ENCODE measurements at regions not wholly inside any gene's neighbourhood (a gene's known extent, or its start where the extent isn't known, plus 50 kb on each side); places are given as distances from the start of the nearest gene placed in this dataset.

- H3K4me1 ChIP-seq (ENCODE audit: control insufficient read depth in 1 of 2, insufficient read depth in 2 of 2, low read length in 2 of 2) = no peaks in the 10 kb centered on the region
- no peaks in the 10 kb centered on the region for H3K9me3 ChIP-seq (ENCODE audit: control insufficient read depth in 1 of 2, low read length in 2 of 2)
- no peak overlapping the region for H3K4me3 ChIP-seq (ENCODE audit: low read depth in 1 of 2, low read length in 2 of 2)
- H3K36me3 ChIP-seq (ENCODE audit: control insufficient read depth in 1 of 2, insufficient read depth in 2 of 2, low read length in 2 of 2) = no peaks in the 10 kb centered on the region
- no peak overlapping the region for H3K9ac ChIP-seq (ENCODE audit: low read depth in 1 of 2, low read length in 2 of 2)
- H3K27me3 ChIP-seq (ENCODE audit: control insufficient read depth in 1 of 2, insufficient read depth in 2 of 2, low read length in 2 of 2) = peaks cover 3 to 4% of the 10 kb centered on the region in 2 donors
- H3K27ac ChIP-seq (ENCODE audit: low read depth, low read length) = no peak overlapping the region
Measured at GRCh38 chr6:40340957-40341356, 246.2 kb downstream of the LRFN2 start.

- Histone ChIP-seq H3K4me1 (ENCODE audit: control insufficient read depth in 1 of 2, insufficient read depth in 2 of 2, low read length in 2 of 2) (no peaks in the 10 kb centered on the region), H3K9ac (ENCODE audit: low read depth in 1 of 2, low read length in 2 of 2) (no peak overlapping the region), H3K36me3 (ENCODE audit: control insufficient read depth in 1 of 2, insufficient read depth in 2 of 2, low read length in 2 of 2) (no peaks in the 10 kb centered on the region), H3K27ac (ENCODE audit: low read depth, low read length) (no peak overlapping the region), H3K9me3 (ENCODE audit: control insufficient read depth in 1 of 2, low read length in 2 of 2) (no peaks in the 10 kb centered on the region), H3K4me3 (ENCODE audit: low read depth in 1 of 2, low read length in 2 of 2) (no peak overlapping the region), H3K27me3 (ENCODE audit: control insufficient read depth in 1 of 2, insufficient read depth in 2 of 2, low read length in 2 of 2) (peaks cover 3 to 4% of the 10 kb centered on the region in 2 donors)
Measured at GRCh38 chr6:40340196-40340595, 247.0 kb downstream of the LRFN2 start.

- H3K9me3 ChIP-seq (ENCODE audit: control insufficient read depth in 1 of 2, low read length in 2 of 2) = no peaks in the 10 kb centered on the region
- H3K27me3 ChIP-seq (ENCODE audit: control insufficient read depth in 1 of 2, insufficient read depth in 2 of 2, low read length in 2 of 2) = peaks cover 3 to 4% of the 10 kb centered on the region in 2 donors
- H3K9ac ChIP-seq (ENCODE audit: low read depth in 1 of 2, low read length in 2 of 2) = no peak overlapping the region
- H3K36me3 ChIP-seq (ENCODE audit: control insufficient read depth in 1 of 2, insufficient read depth in 2 of 2, low read length in 2 of 2) = no peaks in the 10 kb centered on the region
- no peaks in the 10 kb centered on the region for H3K4me1 ChIP-seq (ENCODE audit: control insufficient read depth in 1 of 2, insufficient read depth in 2 of 2, low read length in 2 of 2)
- no peak overlapping the region for H3K27ac ChIP-seq (ENCODE audit: low read depth, low read length)
- H3K4me3 ChIP-seq (ENCODE audit: low read depth in 1 of 2, low read length in 2 of 2) = no peak overlapping the region
Measured at GRCh38 chr6:40338306-40338705, 248.9 kb downstream of the LRFN2 start.

- Histone ChIP-seq H3K27me3 (ENCODE audit: control insufficient read depth in 1 of 2, insufficient read depth in 2 of 2, low read length in 2 of 2) (peaks cover 3 to 4% of the 10 kb centered on the region in 2 donors), H3K9ac (ENCODE audit: low read depth in 1 of 2, low read length in 2 of 2) (no peak overlapping the region), H3K27ac (ENCODE audit: low read depth, low read length) (no peak overlapping the region), H3K4me1 (ENCODE audit: control insufficient read depth in 1 of 2, insufficient read depth in 2 of 2, low read length in 2 of 2) (no peaks in the 10 kb centered on the region), H3K4me3 (ENCODE audit: low read depth in 1 of 2, low read length in 2 of 2) (no peak overlapping the region), H3K9me3 (ENCODE audit: control insufficient read depth in 1 of 2, low read length in 2 of 2) (no peaks in the 10 kb centered on the region), H3K36me3 (ENCODE audit: control insufficient read depth in 1 of 2, insufficient read depth in 2 of 2, low read length in 2 of 2) (no peaks in the 10 kb centered on the region)
Measured at GRCh38 chr6:40336940-40337760, 250.0 kb downstream of the LRFN2 start.

- Histone ChIP-seq H3K27ac (ENCODE audit: low read depth, low read length) (no peak overlapping the region), H3K4me1 (ENCODE audit: control insufficient read depth in 1 of 2, insufficient read depth in 2 of 2, low read length in 2 of 2) (no peaks in the 10 kb centered on the region), H3K4me3 (ENCODE audit: low read depth in 1 of 2, low read length in 2 of 2) (no peak overlapping the region), H3K27me3 (ENCODE audit: control insufficient read depth in 1 of 2, insufficient read depth in 2 of 2, low read length in 2 of 2) (peaks cover 3 to 4% of the 10 kb centered on the region in 2 donors), H3K9me3 (ENCODE audit: control insufficient read depth in 1 of 2, low read length in 2 of 2) (no peaks in the 10 kb centered on the region), H3K9ac (ENCODE audit: low read depth in 1 of 2, low read length in 2 of 2) (no peak overlapping the region), H3K36me3 (ENCODE audit: control insufficient read depth in 1 of 2, insufficient read depth in 2 of 2, low read length in 2 of 2) (no peaks in the 10 kb centered on the region)
Measured at GRCh38 chr6:40336296-40336695, 250.9 kb downstream of the LRFN2 start.

- no peaks in the 10 kb centered on the region for H3K4me1 ChIP-seq (ENCODE audit: control insufficient read depth in 1 of 2, insufficient read depth in 2 of 2, low read length in 2 of 2)
- no peaks in the 10 kb centered on the region for H3K36me3 ChIP-seq (ENCODE audit: control insufficient read depth in 1 of 2, insufficient read depth in 2 of 2, low read length in 2 of 2)
- peaks cover 3 to 4% of the 10 kb centered on the region in 2 donors for H3K27me3 ChIP-seq (ENCODE audit: control insufficient read depth in 1 of 2, insufficient read depth in 2 of 2, low read length in 2 of 2)
- H3K4me3 ChIP-seq (ENCODE audit: low read depth in 1 of 2, low read length in 2 of 2) = no peak overlapping the region
- H3K9ac ChIP-seq (ENCODE audit: low read depth in 1 of 2, low read length in 2 of 2) = no peak overlapping the region
- H3K27ac ChIP-seq (ENCODE audit: low read depth, low read length) = no peak overlapping the region
- H3K9me3 ChIP-seq (ENCODE audit: control insufficient read depth in 1 of 2, low read length in 2 of 2) = no peaks in the 10 kb centered on the region
Measured at GRCh38 chr6:40334496-40335270, 252.5 kb downstream of the LRFN2 start.

- Histone ChIP-seq H3K27me3 (ENCODE audit: control insufficient read depth in 1 of 2, insufficient read depth in 2 of 2, low read length in 2 of 2) (no peaks in the 10 kb centered on the region), H3K36me3 (ENCODE audit: control insufficient read depth in 1 of 2, insufficient read depth in 2 of 2, low read length in 2 of 2) (no peaks in the 10 kb centered on the region), H3K9me3 (ENCODE audit: control insufficient read depth in 1 of 2, low read length in 2 of 2) (no peaks in the 10 kb centered on the region), H3K4me3 (ENCODE audit: low read depth in 1 of 2, low read length in 2 of 2) (no peak overlapping the region), H3K9ac (ENCODE audit: low read depth in 1 of 2, low read length in 2 of 2) (no peak overlapping the region), H3K4me1 (ENCODE audit: control insufficient read depth in 1 of 2, insufficient read depth in 2 of 2, low read length in 2 of 2) (no peaks in the 10 kb centered on the region), H3K27ac (ENCODE audit: low read depth, low read length) (no peak overlapping the region)
Measured at GRCh38 chr6:40331545-40331944, 255.6 kb downstream of the LRFN2 start.

- Histone ChIP-seq H3K27ac (ENCODE audit: low read depth, low read length) (no peak overlapping the region), H3K36me3 (ENCODE audit: control insufficient read depth in 1 of 2, insufficient read depth in 2 of 2, low read length in 2 of 2) (no peaks in the 10 kb centered on the region), H3K9ac (ENCODE audit: low read depth in 1 of 2, low read length in 2 of 2) (no peak overlapping the region), H3K4me1 (ENCODE audit: control insufficient read depth in 1 of 2, insufficient read depth in 2 of 2, low read length in 2 of 2) (no peaks in the 10 kb centered on the region), H3K4me3 (ENCODE audit: low read depth in 1 of 2, low read length in 2 of 2) (no peak overlapping the region), H3K27me3 (ENCODE audit: control insufficient read depth in 1 of 2, insufficient read depth in 2 of 2, low read length in 2 of 2) (no peaks in the 10 kb centered on the region), H3K9me3 (ENCODE audit: control insufficient read depth in 1 of 2, low read length in 2 of 2) (no peaks in the 10 kb centered on the region)
Measured at GRCh38 chr6:40330301-40330721, 256.9 kb downstream of the LRFN2 start.

GRCh38 chr6:40328986-40329545, 258.1 kb downstream of the LRFN2 start:
- H3K4me3 ChIP-seq (ENCODE audit: low read depth in 1 of 2, low read length in 2 of 2) = no peak overlapping the region
- H3K9me3 ChIP-seq (ENCODE audit: control insufficient read depth in 1 of 2, low read length in 2 of 2) = no peaks in the 10 kb centered on the region
- H3K27me3 ChIP-seq (ENCODE audit: control insufficient read depth in 1 of 2, insufficient read depth in 2 of 2, low read length in 2 of 2) = no peaks in the 10 kb centered on the region
- H3K27ac ChIP-seq (ENCODE audit: low read depth, low read length) = no peak overlapping the region
- no peaks in the 10 kb centered on the region for H3K36me3 ChIP-seq (ENCODE audit: control insufficient read depth in 1 of 2, insufficient read depth in 2 of 2, low read length in 2 of 2)
- H3K9ac ChIP-seq (ENCODE audit: low read depth in 1 of 2, low read length in 2 of 2) = no peak overlapping the region
- H3K4me1 ChIP-seq (ENCODE audit: control insufficient read depth in 1 of 2, insufficient read depth in 2 of 2, low read length in 2 of 2) = no peaks in the 10 kb centered on the region

GRCh38 chr6:40328386-40328985, 258.7 kb downstream of the LRFN2 start:
- no peaks in the 10 kb centered on the region for H3K9me3 ChIP-seq (ENCODE audit: control insufficient read depth in 1 of 2, low read length in 2 of 2)
- no peak overlapping the region for H3K27ac ChIP-seq (ENCODE audit: low read depth, low read length)
- no peaks in the 10 kb centered on the region for H3K4me1 ChIP-seq (ENCODE audit: control insufficient read depth in 1 of 2, insufficient read depth in 2 of 2, low read length in 2 of 2)
- H3K27me3 ChIP-seq (ENCODE audit: control insufficient read depth in 1 of 2, insufficient read depth in 2 of 2, low read length in 2 of 2) = no peaks in the 10 kb centered on the region
- H3K4me3 ChIP-seq (ENCODE audit: low read depth in 1 of 2, low read length in 2 of 2) = no peak overlapping the region
- no peaks in the 10 kb centered on the region for H3K36me3 ChIP-seq (ENCODE audit: control insufficient read depth in 1 of 2, insufficient read depth in 2 of 2, low read length in 2 of 2)
- no peak overlapping the region for H3K9ac ChIP-seq (ENCODE audit: low read depth in 1 of 2, low read length in 2 of 2)

Data from duodenal mucosa (tissue), 2 donors.